NCI-H2081 (cell line): ENCODE measurements at regions not wholly inside any gene's neighbourhood (a gene's known extent, or its start where the extent isn't known, plus 50 kb on each side); places are given as distances from the start of the nearest gene placed in this dataset.
A peak's percentile ranks its signal among the peaks of the same experiment; 100 is the strongest.
"Not testable (repeated sequence)": the region's sequence is repeated elsewhere in the genome, so short reads cannot be mapped to it uniquely, and the experiment has no call there.

ENCODE experiments used
- DNase-seq, 2 experiments: peaks; one replicate each; lab custom pipeline; 2025; lab: John Stamatoyannopoulos, UW

DNA sequence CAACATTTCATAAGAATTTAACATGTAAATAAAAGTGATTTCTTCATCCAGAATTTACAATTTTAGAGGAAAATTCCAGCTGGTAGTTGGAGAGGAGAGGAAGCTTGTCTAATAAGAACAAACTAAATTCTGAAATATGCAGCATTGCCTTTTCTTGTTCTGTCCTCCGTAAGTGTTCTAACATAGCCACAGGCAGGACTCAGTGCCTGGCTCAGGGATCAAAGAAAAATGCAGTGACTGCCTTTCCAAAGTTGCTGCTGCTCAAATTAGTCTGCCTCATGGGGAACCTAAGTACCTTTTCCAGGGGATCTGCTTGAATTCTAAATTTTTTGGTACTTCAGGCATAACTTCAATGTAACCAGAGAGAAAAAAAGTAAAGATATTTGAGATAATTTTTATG is 713.0 kb upstream of the CADM2 start:
- DNase-seq, result no peak

- DNase-seq, result no peak
Observed at GRCh38 chr3:84260596-84260995, 698.2 kb upstream of the CADM2 start.

- DNase-seq, result no peak
Observed at GRCh38 chr3:84265768-84266167, 693.0 kb upstream of the CADM2 start.

GRCh38 chr3:84275532-84275931 is 683.3 kb upstream of the CADM2 start:
- no peak for DNase-seq

DNA sequence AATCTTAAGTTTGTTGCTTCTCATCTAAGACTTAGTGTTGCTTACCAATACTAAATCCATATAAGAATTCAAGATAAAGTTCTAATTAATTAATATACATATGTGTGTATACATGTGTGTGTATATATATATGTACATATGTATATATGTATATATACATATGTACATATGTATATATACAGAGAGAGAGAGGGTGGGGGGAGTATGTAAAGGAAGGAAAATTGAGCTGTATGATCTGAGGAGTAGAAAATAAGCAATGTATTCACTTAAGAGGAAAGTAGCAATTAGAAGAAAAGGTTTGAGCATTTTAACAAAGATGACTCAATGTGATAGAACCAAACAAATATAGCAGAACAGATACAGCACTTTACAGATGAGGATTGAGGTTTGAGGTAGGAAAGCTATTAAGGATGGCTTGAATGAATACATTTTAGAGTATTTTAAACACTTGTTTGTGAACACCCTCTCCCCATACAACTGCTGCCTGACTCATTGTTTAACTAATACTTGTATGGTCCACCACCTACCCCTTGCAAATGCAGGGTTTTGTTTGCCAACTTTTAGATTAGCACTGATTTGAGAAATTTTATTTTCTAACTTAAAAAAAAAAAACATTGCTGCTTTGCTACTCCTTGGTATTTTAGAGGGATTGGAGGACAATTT is 681.1 kb upstream of the CADM2 start:
- DNase-seq, result no peak

- peak in 1 of 2 experiments; percentile 18 for DNase-seq
Observed at GRCh38 chr3:84292128-84292527, 666.7 kb upstream of the CADM2 start.

DNA sequence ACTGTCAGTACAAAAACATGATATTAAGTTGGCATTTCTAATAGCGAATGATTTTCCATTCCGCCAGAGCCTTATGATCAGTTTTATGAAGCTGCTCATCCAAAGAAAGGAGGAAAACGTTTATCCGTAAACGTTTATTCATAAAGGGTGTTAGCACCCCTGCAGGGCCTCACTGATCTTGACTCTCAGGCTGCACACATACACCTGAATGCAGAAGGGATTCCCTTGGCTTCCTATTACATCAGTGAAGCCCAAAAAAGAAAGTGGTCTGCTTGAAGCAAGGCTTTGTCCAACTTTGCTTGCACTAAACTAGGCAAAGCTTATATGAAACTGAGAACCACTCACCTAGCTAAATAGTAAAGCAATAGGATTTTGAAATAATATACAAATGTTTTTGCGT is 659.5 kb upstream of the CADM2 start:
- no peak for DNase-seq

DNA sequence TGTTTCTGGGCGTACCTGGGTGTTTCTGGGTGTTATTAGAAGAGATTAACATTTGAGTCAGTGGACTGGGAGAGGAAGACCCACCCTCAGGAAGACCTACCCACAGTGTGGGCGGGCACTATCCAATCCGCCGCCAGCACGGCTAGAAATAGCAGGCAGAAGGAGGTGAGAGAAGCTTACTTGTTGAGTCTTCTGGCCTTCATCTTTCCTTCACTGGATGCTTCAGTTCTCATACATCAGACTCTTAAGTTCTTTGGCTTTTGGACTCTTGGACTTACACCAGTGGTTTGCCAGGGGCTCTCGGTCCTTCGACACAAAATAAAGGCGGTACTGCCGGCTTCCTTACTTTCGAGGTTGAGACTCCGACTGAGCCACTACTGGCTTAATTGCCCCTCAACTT is 654.6 kb upstream of the CADM2 start:
- DNase-seq, result no peak

- DNase-seq, result no peak
Observed at GRCh38 chr3:84307339-84307738, 651.5 kb upstream of the CADM2 start.

GRCh38 chr3:84308379-84308778 is 650.4 kb upstream of the CADM2 start:
- no peak for DNase-seq

DNA sequence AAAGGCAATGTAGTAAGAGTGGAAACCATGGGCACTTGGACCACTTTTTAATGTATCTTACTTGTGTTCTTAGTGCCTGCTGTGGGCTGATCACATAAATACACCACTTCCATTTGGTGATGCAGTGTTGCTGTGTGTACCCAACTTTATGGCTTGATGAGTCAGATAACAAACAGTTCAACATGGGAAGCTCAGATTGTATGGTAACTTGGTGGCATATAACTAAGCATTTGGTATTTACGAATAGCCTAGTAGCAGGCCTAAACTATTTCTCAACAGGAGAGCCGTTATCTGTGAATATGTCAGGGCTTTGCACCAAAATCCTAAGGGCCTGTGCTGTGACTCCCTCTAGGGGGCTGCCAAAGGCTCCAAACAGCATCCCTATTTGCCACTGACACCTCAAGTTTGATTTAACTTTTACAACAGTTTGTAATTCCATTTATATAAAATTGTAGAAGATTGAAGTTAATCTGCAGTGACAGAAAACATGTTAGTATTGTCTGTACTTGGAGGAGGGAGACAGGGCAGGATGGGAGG is 640.4 kb upstream of the CADM2 start:
- DNase-seq, result no peak

DNA sequence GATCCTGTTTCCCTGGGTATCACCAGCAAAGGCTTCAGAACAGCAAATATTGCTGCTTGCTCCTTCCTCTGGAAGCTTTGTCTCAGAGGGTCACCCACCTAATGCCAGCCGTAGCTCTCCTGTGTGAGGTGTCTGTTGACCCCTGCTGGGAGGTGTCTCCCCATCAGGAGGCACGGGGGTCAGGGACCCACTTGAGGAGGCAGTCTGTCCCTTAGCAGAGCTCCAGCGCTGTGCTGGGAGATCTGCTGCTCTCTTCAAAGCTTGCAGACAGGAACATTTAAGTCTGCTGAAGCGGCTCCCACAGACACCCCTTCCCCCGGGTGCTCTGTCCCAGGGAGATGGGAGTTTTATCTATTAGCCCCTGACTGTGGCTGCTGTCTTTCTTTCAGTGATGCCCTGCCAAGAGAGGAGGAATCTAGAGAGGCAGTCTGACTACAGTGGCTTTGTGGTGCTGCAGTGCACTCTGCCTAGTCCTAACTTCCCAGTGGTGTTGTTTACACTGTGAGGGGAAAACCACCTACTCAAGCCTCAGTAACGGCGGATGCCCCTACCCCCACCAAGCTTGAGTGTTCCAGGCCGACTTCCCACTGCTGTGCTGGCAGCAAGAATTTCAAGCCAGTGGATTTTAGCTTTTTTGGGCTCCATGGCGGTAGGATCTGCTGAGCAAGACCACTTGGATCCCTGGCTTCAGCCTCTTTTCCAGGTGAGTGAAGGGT is 593.1 kb upstream of the CADM2 start:
- not testable (repeated sequence) for DNase-seq
